HEK293 (cell line): ENCODE measurements at regions not wholly inside any gene's neighbourhood (a gene's known extent, or its start where the extent isn't known, plus 50 kb on each side); places are given as distances from the start of the nearest gene placed in this dataset.

Experiments used
- CTCF ChIA-PET: fragments of 350-600 bp; formaldehyde crosslinking; extraction: SDS; loops from one replicate; lab custom pipeline; 2021; ENCODE audit warnings: antibody characterized with exemption; lab: Yijun Ruan, JAX
- POLR2A ChIA-PET: fragments of 300-600 bp; formaldehyde crosslinking; extraction: SDS; loops from one replicate; lab custom pipeline; 2020; ENCODE audit warnings: antibody characterized with exemption, inconsistent platforms; lab: Yijun Ruan, JAX
- H3K27ac ChIP-seq: fragments of 200-500 bp; sonication (Bioruptor generic); 2 replicates; pipeline ENCODE4 v1.5.1; 2014; ENCODE audit warnings: low read depth, low read length, control low read depth, inconsistent platforms; ENCODE audit errors: extremely low read depth
- H3K36me3 ChIP-seq, 2 experiments: fragments of 200-500 bp in 1 of 2; sonication (Bioruptor generic) in 1 of 2; 1 replicate in 1 of 2; 2 replicates in 1 of 2; pipeline ENCODE4 v1.5.1; 2014 to 2017; ENCODE audit warnings: inconsistent platforms in 2 of 2, low read length in 2 of 2; ENCODE audit not compliant: control insufficient read depth in 2 of 2, insufficient read depth in 1 of 2
- H3K4me1 ChIP-seq: fragments of 200-500 bp; sonication (Bioruptor generic); 2 replicates; pipeline ENCODE4 v1.5.1; 2014; ENCODE audit warnings: mild to moderate bottlenecking, low read length, inconsistent platforms; ENCODE audit not compliant: control insufficient read depth, insufficient read depth
- H3K4me3 ChIP-seq: 2 replicates; pipeline ENCODE4 v1.5.1; 2011; ENCODE audit warnings: low read depth, mild to moderate bottlenecking, control low read depth, low read length, moderate library complexity
- H3K9me3 ChIP-seq: fragments of 200-500 bp; sonication (Bioruptor generic); 2 replicates; pipeline ENCODE4 v1.5.1; 2014; ENCODE audit warnings: low read depth, low read length, inconsistent platforms; ENCODE audit not compliant: control insufficient read depth, insufficient read depth
- KLF16 ChIP-seq: fragments of 450-650 bp; formaldehyde crosslinking; IDR thresholded peaks from 2 replicates; pipeline ENCODE4 v1.5.1; 2017; ENCODE audit warnings: missing biosample characterization, missing genetic modification characterization
- MYNN ChIP-seq: fragments of 450-650 bp; formaldehyde crosslinking; IDR thresholded peaks from 2 replicates; pipeline ENCODE4 v1.5.1; 2016; ENCODE audit warnings: missing biosample characterization, missing genetic modification characterization, borderline replicate concordance
- PATZ1 ChIP-seq: fragments of 450-650 bp; formaldehyde crosslinking; IDR thresholded peaks from 2 replicates; pipeline ENCODE4 v1.5.1; 2016; ENCODE audit warnings: missing biosample characterization, missing genetic modification characterization
- SP3 ChIP-seq: fragments of 450-650 bp; formaldehyde crosslinking; IDR thresholded peaks from 2 replicates; pipeline ENCODE4 v1.5.1; 2016; ENCODE audit warnings: missing biosample characterization, missing genetic modification characterization
- ZNF121 ChIP-seq: fragments of 450-650 bp; formaldehyde crosslinking; IDR thresholded peaks from 2 replicates; pipeline ENCODE4 v1.5.1; 2016; ENCODE audit warnings: missing biosample characterization, missing genetic modification characterization
- ZNF175 ChIP-seq: fragments of 450-650 bp; formaldehyde crosslinking; IDR thresholded peaks from 2 replicates; pipeline ENCODE4 v1.5.1; 2016; ENCODE audit warnings: missing biosample characterization, missing genetic modification characterization
- ZNF239 ChIP-seq: fragments of 450-650 bp; formaldehyde crosslinking; IDR thresholded peaks from 2 replicates; pipeline ENCODE4 v1.5.1; 2016; ENCODE audit warnings: missing biosample characterization, missing genetic modification characterization
- ZNF274 ChIP-seq, 2 experiments: fragments of 200-500 bp in 1 of 2; fragments of 450-650 bp in 1 of 2; sonication (Bioruptor generic) in 1 of 2; formaldehyde crosslinking in 1 of 2; IDR thresholded peaks; 2 replicates each; pipeline versions ENCODE4 v1.5.1 to v1.6.1; 2014 to 2016; ENCODE audit warnings: borderline replicate concordance in 1 of 2, inconsistent platforms in 1 of 2, low read length in 1 of 2, missing biosample characterization in 1 of 2, missing genetic modification characterization in 1 of 2
- ZNF350 ChIP-seq: fragments of 450-650 bp; formaldehyde crosslinking; IDR thresholded peaks from 2 replicates; pipeline ENCODE4 v1.5.0; 2017; ENCODE audit warnings: missing biosample characterization, mild to moderate bottlenecking, missing genetic modification characterization
- ZNF37A ChIP-seq: fragments of 450-650 bp; IDR thresholded peaks from 2 replicates; pipeline ENCODE4 v1.5.1; 2018; ENCODE audit warnings: missing biosample characterization, missing genetic modification characterization
- ZNF391 ChIP-seq: fragments of 450-650 bp; formaldehyde crosslinking; IDR thresholded peaks from 2 replicates; pipeline ENCODE4 v1.5.1; 2016; ENCODE audit warnings: low read depth, missing biosample characterization, missing genetic modification characterization, borderline replicate concordance
- ZNF426 ChIP-seq: fragments of 450-650 bp; formaldehyde crosslinking; IDR thresholded peaks from 2 replicates; pipeline ENCODE4 v1.5.1; 2017; ENCODE audit warnings: missing biosample characterization, missing genetic modification characterization, mild to moderate bottlenecking, inconsistent platforms, moderate library complexity
- ZNF514 ChIP-seq: fragments of 450-650 bp; formaldehyde crosslinking; IDR thresholded peaks from 2 replicates; pipeline ENCODE4 v1.5.1; 2016; ENCODE audit warnings: missing biosample characterization, missing genetic modification characterization
- ZNF529 ChIP-seq: fragments of 450-650 bp; formaldehyde crosslinking; IDR thresholded peaks from 2 replicates; pipeline ENCODE4 v1.5.1; 2017; ENCODE audit warnings: missing genetic modification characterization, missing biosample characterization; ENCODE audit not compliant: insufficient replicate concordance
- ZNF585B ChIP-seq: fragments of 450-650 bp; formaldehyde crosslinking; IDR thresholded peaks from 2 replicates; pipeline ENCODE4 v1.5.1; 2016; ENCODE audit warnings: missing biosample characterization, missing genetic modification characterization
- ZNF600 ChIP-seq: fragments of 450-650 bp; formaldehyde crosslinking; IDR thresholded peaks from 2 replicates; pipeline ENCODE4 v1.5.1; 2016; ENCODE audit warnings: missing biosample characterization, missing genetic modification characterization
- ZNF624 ChIP-seq: fragments of 450-650 bp; formaldehyde crosslinking; IDR thresholded peaks from 2 replicates; pipeline ENCODE4 v1.5.1; 2017; ENCODE audit warnings: missing biosample characterization, missing genetic modification characterization
- ZNF664 ChIP-seq: fragments of 450-650 bp; formaldehyde crosslinking; IDR thresholded peaks from 2 replicates; pipeline ENCODE4 v1.5.1; 2016; ENCODE audit warnings: missing biosample characterization, missing genetic modification characterization
- ZNF747 ChIP-seq: fragments of 450-650 bp; formaldehyde crosslinking; IDR thresholded peaks from 2 replicates; pipeline ENCODE4 v1.5.1; 2016; ENCODE audit warnings: missing biosample characterization, missing genetic modification characterization
- ZNF785 ChIP-seq: fragments of 450-650 bp; formaldehyde crosslinking; IDR thresholded peaks from 2 replicates; pipeline ENCODE4 v1.5.1; 2016; ENCODE audit warnings: missing biosample characterization, missing genetic modification characterization
- ZNF791 ChIP-seq: fragments of 450-650 bp; formaldehyde crosslinking; IDR thresholded peaks from 2 replicates; pipeline ENCODE4 v1.5.1; 2016; ENCODE audit warnings: missing biosample characterization, missing genetic modification characterization
- ZNF837 ChIP-seq: fragments of 450-650 bp; formaldehyde crosslinking; IDR thresholded peaks from 2 replicates; pipeline ENCODE4 v1.5.1; 2016; ENCODE audit warnings: missing biosample characterization, missing genetic modification characterization
- ZSCAN16 ChIP-seq: fragments of 450-650 bp; formaldehyde crosslinking; IDR thresholded peaks from 2 replicates; pipeline ENCODE4 v1.5.1; 2016; ENCODE audit warnings: missing biosample characterization, missing genetic modification characterization
- TF ChIP-seq, protein P1 (sequence below): fragments of 450-650 bp; formaldehyde crosslinking; IDR thresholded peaks from 2 replicates; pipeline ENCODE4 v1.5.1; 2016; ENCODE audit warnings: missing biosample characterization, missing genetic modification characterization
- TF ChIP-seq, protein P2 (sequence below): fragments of 450-650 bp; formaldehyde crosslinking; IDR thresholded peaks from 2 replicates; pipeline ENCODE4 v1.5.1; 2016; ENCODE audit warnings: missing biosample characterization, missing genetic modification characterization, low read depth
- TF ChIP-seq, protein P3 (sequence below): fragments of 450-650 bp; formaldehyde crosslinking; IDR thresholded peaks from 2 replicates; pipeline ENCODE4 v1.5.1; 2017; ENCODE audit warnings: missing biosample characterization, missing genetic modification characterization

DNA sequence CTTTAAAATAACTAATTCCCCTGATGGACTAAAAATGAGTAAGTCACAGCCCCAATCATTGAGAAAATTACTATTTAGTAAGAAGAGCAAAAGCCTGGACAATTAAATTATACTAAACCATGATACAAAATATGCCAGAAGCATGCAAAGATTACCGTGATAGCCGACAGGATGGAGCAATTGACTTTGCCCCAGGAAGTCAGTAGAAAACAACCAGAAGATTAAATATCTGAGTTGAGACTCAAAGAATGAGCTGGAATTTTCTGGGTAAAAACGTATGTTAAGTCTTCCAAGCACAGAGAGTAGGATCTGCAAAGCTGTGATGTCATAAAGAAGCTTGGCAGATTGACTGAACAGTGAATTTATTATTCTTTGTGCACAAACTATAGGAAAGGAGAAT is 816.1 kb upstream of the TENM3 start:
- TF ChIP-seq, protein P1, sequence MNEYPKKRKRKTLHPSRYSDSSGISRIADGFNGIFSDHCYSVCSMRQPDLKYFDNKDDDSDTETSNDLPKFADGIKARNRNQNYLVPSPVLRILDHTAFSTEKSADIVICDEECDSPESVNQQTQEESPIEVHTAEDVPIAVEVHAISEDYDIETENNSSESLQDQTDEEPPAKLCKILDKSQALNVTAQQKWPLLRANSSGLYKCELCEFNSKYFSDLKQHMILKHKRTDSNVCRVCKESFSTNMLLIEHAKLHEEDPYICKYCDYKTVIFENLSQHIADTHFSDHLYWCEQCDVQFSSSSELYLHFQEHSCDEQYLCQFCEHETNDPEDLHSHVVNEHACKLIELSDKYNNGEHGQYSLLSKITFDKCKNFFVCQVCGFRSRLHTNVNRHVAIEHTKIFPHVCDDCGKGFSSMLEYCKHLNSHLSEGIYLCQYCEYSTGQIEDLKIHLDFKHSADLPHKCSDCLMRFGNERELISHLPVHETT = no peak
- TF ChIP-seq ZNF624 (tag by site-specific recombination) (no peak), ZNF175 (tag by site-specific recombination) (no peak), ZNF664 (tag by site-specific recombination) (no peak), ZNF514 (tag by site-specific recombination) (no peak), ZSCAN16 (tag by site-specific recombination) (no peak), ZNF426 (tag by site-specific recombination) (no peak), ZNF239 (tag by site-specific recombination) (no peak), ZNF391 (no peak), ZNF600 (tag by site-specific recombination) (no peak), ZNF121 (no peak), ZNF529 (tag by site-specific recombination) (no peak), ZNF585B (tag by site-specific recombination) (no peak)
- TF ChIP-seq, protein P2, sequence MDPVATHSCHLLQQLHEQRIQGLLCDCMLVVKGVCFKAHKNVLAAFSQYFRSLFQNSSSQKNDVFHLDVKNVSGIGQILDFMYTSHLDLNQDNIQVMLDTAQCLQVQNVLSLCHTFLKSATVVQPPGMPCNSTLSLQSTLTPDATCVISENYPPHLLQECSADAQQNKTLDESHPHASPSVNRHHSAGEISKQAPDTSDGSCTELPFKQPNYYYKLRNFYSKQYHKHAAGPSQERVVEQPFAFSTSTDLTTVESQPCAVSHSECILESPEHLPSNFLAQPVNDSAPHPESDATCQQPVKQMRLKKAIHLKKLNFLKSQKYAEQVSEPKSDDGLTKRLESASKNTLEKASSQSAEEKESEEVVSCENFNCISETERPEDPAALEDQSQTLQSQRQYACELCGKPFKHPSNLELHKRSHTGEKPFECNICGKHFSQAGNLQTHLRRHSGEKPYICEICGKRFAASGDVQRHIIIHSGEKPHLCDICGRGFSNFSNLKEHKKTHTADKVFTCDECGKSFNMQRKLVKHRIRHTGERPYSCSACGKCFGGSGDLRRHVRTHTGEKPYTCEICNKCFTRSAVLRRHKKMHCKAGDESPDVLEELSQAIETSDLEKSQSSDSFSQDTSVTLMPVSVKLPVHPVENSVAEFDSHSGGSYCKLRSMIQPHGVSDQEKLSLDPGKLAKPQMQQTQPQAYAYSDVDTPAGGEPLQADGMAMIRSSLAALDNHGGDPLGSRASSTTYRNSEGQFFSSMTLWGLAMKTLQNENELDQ = no peak
- ChIA-PET POLR2A (no interaction called here), CTCF (no interaction called here)
- Histone ChIP-seq H3K27ac (no peak overlapping the region), H3K36me3 (no peaks in the 10 kb centered on the region), H3K4me1 (no peaks in the 10 kb centered on the region), H3K4me3 (no peak overlapping the region), H3K9me3 (no peaks in the 10 kb centered on the region)

DNA sequence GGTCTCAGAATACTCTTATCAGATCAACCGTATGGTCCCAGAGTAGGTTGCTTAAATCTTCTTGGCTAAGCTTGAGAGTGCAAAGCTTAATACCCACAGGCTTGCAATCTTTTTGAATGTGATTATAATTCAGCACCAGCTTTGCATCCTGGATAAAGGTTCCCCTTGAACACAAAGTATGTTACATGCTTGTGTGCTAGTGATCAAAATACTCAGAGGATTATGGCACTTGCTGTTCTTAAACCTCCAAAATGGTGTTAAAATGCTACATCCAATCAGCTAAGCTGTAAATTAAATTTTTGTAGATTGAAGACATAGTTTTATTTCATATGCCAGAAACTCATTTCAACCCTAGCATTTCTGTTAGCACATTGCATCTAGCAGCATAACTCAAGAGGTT is 812.2 kb upstream of the TENM3 start:
- no peaks in the 10 kb centered on the region for H3K4me1 ChIP-seq
- ChIA-PET CTCF (no interaction called here), POLR2A (no interaction called here)
- H3K27ac ChIP-seq = no peak overlapping the region
- no peak overlapping the region for H3K4me3 ChIP-seq
- no peak for TF ChIP-seq ZNF37A (tag by site-specific recombination)
- H3K36me3 ChIP-seq = no peaks in the 10 kb centered on the region
- H3K9me3 ChIP-seq = no peaks in the 10 kb centered on the region

GRCh38 chr4:181431661-181432060 is 811.5 kb upstream of the TENM3 start:
- H3K4me1 ChIP-seq = no peaks in the 10 kb centered on the region
- H3K9me3 ChIP-seq = no peaks in the 10 kb centered on the region
- H3K36me3 ChIP-seq = no peaks in the 10 kb centered on the region
- ChIA-PET POLR2A (no interaction called here), CTCF (interaction anchor here (0.5 kb wide), 1 partner anchor 607 kb away, joined by 4 read pairs; no protein-coding TSS in a partner anchor)
- H3K4me3 ChIP-seq = no peak overlapping the region
- H3K27ac ChIP-seq = no peak overlapping the region
- TF ChIP-seq ZNF747 (tag by site-specific recombination) = no peak
- TF ChIP-seq MYNN (tag by site-specific recombination) = no peak
- TF ChIP-seq ZNF785 (tag by site-specific recombination) = no peak
- no peak for TF ChIP-seq PATZ1
- no peak for TF ChIP-seq ZNF837 (tag by site-specific recombination)
- TF ChIP-seq, protein P3, sequence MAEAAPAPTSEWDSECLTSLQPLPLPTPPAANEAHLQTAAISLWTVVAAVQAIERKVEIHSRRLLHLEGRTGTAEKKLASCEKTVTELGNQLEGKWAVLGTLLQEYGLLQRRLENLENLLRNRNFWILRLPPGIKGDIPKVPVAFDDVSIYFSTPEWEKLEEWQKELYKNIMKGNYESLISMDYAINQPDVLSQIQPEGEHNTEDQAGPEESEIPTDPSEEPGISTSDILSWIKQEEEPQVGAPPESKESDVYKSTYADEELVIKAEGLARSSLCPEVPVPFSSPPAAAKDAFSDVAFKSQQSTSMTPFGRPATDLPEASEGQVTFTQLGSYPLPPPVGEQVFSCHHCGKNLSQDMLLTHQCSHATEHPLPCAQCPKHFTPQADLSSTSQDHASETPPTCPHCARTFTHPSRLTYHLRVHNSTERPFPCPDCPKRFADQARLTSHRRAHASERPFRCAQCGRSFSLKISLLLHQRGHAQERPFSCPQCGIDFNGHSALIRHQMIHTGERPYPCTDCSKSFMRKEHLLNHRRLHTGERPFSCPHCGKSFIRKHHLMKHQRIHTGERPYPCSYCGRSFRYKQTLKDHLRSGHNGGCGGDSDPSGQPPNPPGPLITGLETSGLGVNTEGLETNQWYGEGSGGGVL = no peak
- no peak for TF ChIP-seq ZNF274 (IDR thresholded peaks at IDR 0.05; ENCODE audit: low read length)
- TF ChIP-seq ZNF274 (tag by site-specific recombination; IDR thresholded peaks at IDR 0.05; ENCODE audit: borderline replicate concordance) = no peak
- TF ChIP-seq KLF16 (tag by site-specific recombination) = no peak
- no peak for TF ChIP-seq ZNF791
- TF ChIP-seq ZNF350 (tag by site-specific recombination) = no peak
- TF ChIP-seq SP3 = no peak
